Neuronal stem cell (in vitro differentiated cells): ENCODE measurements at regions not wholly inside any gene's neighbourhood (a gene's known extent, or its start where the extent isn't known, plus 50 kb on each side); places are given as distances from the start of the nearest gene placed in this dataset.

ENCODE experiments used
- DNase-seq: peaks from one replicate; pipeline ENCODE4 v3.0.0-alpha.2; 2013; ENCODE audit warnings: low spot score
- H2AFZ ChIP-seq: one replicate; pipeline ENCODE4 v1.6.1; 2013; ENCODE audit warnings: mild to moderate bottlenecking, low read length, inconsistent platforms
- H2AK5ac ChIP-seq: 2 replicates; pipeline ENCODE4 v1.6.1; 2013; ENCODE audit warnings: low read depth, mild to moderate bottlenecking, inconsistent platforms, low read length, moderate library complexity, mixed read lengths
- H2BK120ac ChIP-seq: 2 replicates; pipeline ENCODE4 v1.6.1; 2013; ENCODE audit warnings: low read depth, mild to moderate bottlenecking, inconsistent platforms, low read length, moderate library complexity, mixed read lengths
- H2BK12ac ChIP-seq: one replicate; pipeline ENCODE4 v1.6.1; 2013; ENCODE audit warnings: low read length, inconsistent platforms
- H2BK15ac ChIP-seq: 2 replicates; pipeline ENCODE4 v1.6.1; 2013; ENCODE audit warnings: mild to moderate bottlenecking, low read length, inconsistent platforms, mixed read lengths
- H2BK5ac ChIP-seq: one replicate; pipeline ENCODE4 v1.6.1; 2013; ENCODE audit warnings: inconsistent platforms, mild to moderate bottlenecking, low read length, moderate library complexity
- H3K14ac ChIP-seq: one replicate; pipeline ENCODE4 v1.6.1; 2013; ENCODE audit warnings: low read length, inconsistent platforms
- H3K18ac ChIP-seq: 2 replicates; pipeline ENCODE4 v1.6.1; 2013; ENCODE audit warnings: low read length, inconsistent platforms
- H3K23ac ChIP-seq: 2 replicates; pipeline ENCODE4 v1.6.1; 2013; ENCODE audit warnings: low read depth, mild to moderate bottlenecking, mixed read lengths, low read length, inconsistent platforms; ENCODE audit not compliant: poor library complexity
- H3K27ac ChIP-seq: replicated peaks from 3 replicates; pipeline ENCODE4 v1.5.1; 2013; ENCODE audit warnings: low read length, inconsistent platforms
- H3K27me3 ChIP-seq, 3 experiments: 2 replicates each; pipeline ENCODE4 v1.6.1; 2013; ENCODE audit warnings: low read length in 3 of 3, mild to moderate bottlenecking in 2 of 3, inconsistent platforms in 1 of 3, low read depth in 1 of 3, mixed read lengths in 1 of 3, moderate library complexity in 1 of 3; ENCODE audit not compliant: control insufficient read depth in 3 of 3, insufficient read depth in 3 of 3
- H3K36me3 ChIP-seq, 2 donors: replicated peaks in 1 of 2; 2 replicates each; pipeline ENCODE4 v1.6.1; 2013; ENCODE audit warnings: low read length in 2 of 2; ENCODE audit not compliant: control insufficient read depth in 2 of 2, insufficient read depth in 2 of 2
- H3K4ac ChIP-seq: 2 replicates; pipeline ENCODE4 v1.6.1; 2013; ENCODE audit warnings: inconsistent platforms, mild to moderate bottlenecking, low read length, moderate library complexity
- H3K4me1 ChIP-seq, 2 donors: 1 replicate in 1 of 2; 2 replicates in 1 of 2; pipeline ENCODE4 v1.6.1; 2013; ENCODE audit warnings: low read length in 2 of 2, low read depth in 1 of 2; ENCODE audit not compliant: control insufficient read depth in 2 of 2, insufficient read depth in 1 of 2
- H3K4me2 ChIP-seq: one replicate; pipeline ENCODE4 v1.6.1; 2013; ENCODE audit warnings: mild to moderate bottlenecking, low read length, inconsistent platforms; ENCODE audit not compliant: insufficient read depth, poor library complexity, severe bottlenecking
- H3K4me3 ChIP-seq, 2 donors: 2 replicates each; pipeline ENCODE4 v1.5.1; 2013; ENCODE audit warnings: low read length in 2 of 2, mild to moderate bottlenecking in 2 of 2, inconsistent platforms in 1 of 2, moderate library complexity in 1 of 2
- H3K79me1 ChIP-seq: one replicate; pipeline ENCODE4 v1.6.1; 2013; ENCODE audit warnings: low read depth, mild to moderate bottlenecking, inconsistent platforms, low read length, moderate library complexity
- H3K9ac ChIP-seq: one replicate; pipeline ENCODE4 v1.6.1; 2013; ENCODE audit warnings: mild to moderate bottlenecking, low read depth, low read length, inconsistent platforms; ENCODE audit not compliant: poor library complexity
- H3K9me3 ChIP-seq, 2 donors: replicated peaks in 1 of 2; 2 replicates each; pipeline versions ENCODE3 to v1.6.1; 2013; ENCODE audit warnings: low read length in 2 of 2, mild to moderate bottlenecking in 2 of 2, inconsistent platforms in 1 of 2, low read depth in 1 of 2, mixed read lengths in 1 of 2, moderate library complexity in 1 of 2; ENCODE audit not compliant: control insufficient read depth in 2 of 2, insufficient read depth in 1 of 2
- H4K8ac ChIP-seq: one replicate; pipeline ENCODE4 v1.6.1; 2013; ENCODE audit warnings: low read depth, mild to moderate bottlenecking, inconsistent platforms, low read length, moderate library complexity
- H4K91ac ChIP-seq: one replicate; pipeline ENCODE4 v1.6.1; 2013; ENCODE audit warnings: low read length, low read depth, mild to moderate bottlenecking, inconsistent platforms; ENCODE audit not compliant: poor library complexity
- WGBS, 2 donors: extraction: QIAGEN DNeasy Blood & Tissue Kit; methylation state at CpG; one replicate each; pipeline ENCODE4 v1.1.7; 2013; ENCODE audit warnings: missing lambda C conversion rate in 2 of 2, mixed read lengths in 1 of 2; ENCODE audit not compliant: insufficient read length in 2 of 2, insufficient replicate concordance in 1 of 2; ENCODE audit errors: extremely low coverage in 2 of 2; 5-methylcytosine and 5-hydroxymethylcytosine counted together

GRCh38 chr3:135908737-135909136, 56.8 kb upstream of the PPP2R3A start:
- H4K91ac ChIP-seq, result no peak overlapping the region
- no peak overlapping the region for H2BK120ac ChIP-seq
- H3K4ac ChIP-seq, result no peak overlapping the region
- H3K9me3 ChIP-seq, result no peaks in the 10 kb centered on the region
- no peak overlapping the region for H3K4me2 ChIP-seq
- no peak overlapping the region for H3K9ac ChIP-seq
- no peak overlapping the region for H3K4me3 ChIP-seq
- no peak overlapping the region for H3K18ac ChIP-seq
- no peaks in the 10 kb centered on the region for H3K36me3 ChIP-seq
- no peak overlapping the region for H3K23ac ChIP-seq
- no peak overlapping the region for H2BK15ac ChIP-seq
- H2BK12ac ChIP-seq, result no peak overlapping the region
- H3K14ac ChIP-seq, result no peak overlapping the region
- no peak overlapping the region for H2AK5ac ChIP-seq
- H2AFZ ChIP-seq, result no peak overlapping the region
- DNase-seq, result no peak
- H3K79me1 ChIP-seq, result no peaks in the 10 kb centered on the region
- peaks cover 0 to 3% (median 0%) of the 10 kb centered on the region in 3 experiments for H3K27me3 ChIP-seq
- H4K8ac ChIP-seq, result no peak overlapping the region
- no peak overlapping the region for H3K27ac ChIP-seq
- WGBS, 2 donors, result no CpG with 5 or more reads among the region's 1 CpG
- H3K4me1 ChIP-seq, result no peaks in the 10 kb centered on the region
- no peak overlapping the region for H2BK5ac ChIP-seq

- Histone ChIP-seq H2BK120ac (no peak overlapping the region), H3K4me3 (no peak overlapping the region), H3K4me1 (no peaks in the 10 kb centered on the region), H4K91ac (no peak overlapping the region), H2BK5ac (no peak overlapping the region), H2AK5ac (no peak overlapping the region), H3K9me3 (no peaks in the 10 kb centered on the region), H3K36me3 (no peaks in the 10 kb centered on the region), H3K9ac (no peak overlapping the region), H4K8ac (no peak overlapping the region), H3K18ac (no peak overlapping the region), H3K4ac (no peak overlapping the region), H3K27me3 (peaks cover 0 to 3% (median 0%) of the 10 kb centered on the region in 3 experiments), H2BK12ac (no peak overlapping the region), H3K79me1 (no peaks in the 10 kb centered on the region), H3K4me2 (no peak overlapping the region), H2AFZ (no peak overlapping the region), H3K23ac (no peak overlapping the region), H2BK15ac (no peak overlapping the region), H3K27ac (no peak overlapping the region), H3K14ac (no peak overlapping the region)
- no peak for DNase-seq
- WGBS, 2 donors, result no CpG with 5 or more reads among the region's 2 CpGs
These were observed 54.4 kb upstream of the PPP2R3A start for GRCh38 chr3:135911110-135911509.

GRCh38 chr3:135915206-135915605, 50.3 kb upstream of the PPP2R3A start:
- Histone ChIP-seq H3K4me2 (no peak overlapping the region), H3K18ac (no peak overlapping the region), H3K23ac (no peak overlapping the region), H2AK5ac (no peak overlapping the region), H2BK120ac (no peak overlapping the region), H3K4ac (no peak overlapping the region), H3K14ac (no peak overlapping the region), H3K36me3 (no peaks in the 10 kb centered on the region), H2AFZ (no peak overlapping the region), H3K4me1 (peaks cover 0 to 2% of the 10 kb centered on the region in 2 donors), H3K4me3 (no peak overlapping the region), H3K9me3 (no peaks in the 10 kb centered on the region), H3K9ac (no peak overlapping the region), H2BK5ac (no peak overlapping the region), H2BK15ac (no peak overlapping the region), H3K27ac (no peak overlapping the region), H4K8ac (no peak overlapping the region), H2BK12ac (no peak overlapping the region), H4K91ac (no peak overlapping the region), H3K27me3 (no peaks in the 10 kb centered on the region), H3K79me1 (no peaks in the 10 kb centered on the region)
- no peak for DNase-seq
- WGBS, 2 donors, result no CpG with 5 or more reads among the region's 2 CpGs
